ENCODE measurements at regions not wholly inside any gene's neighbourhood (a gene's known extent, or its start where the extent isn't known, plus 50 kb on each side); places are given as distances from the start of the nearest gene placed in this dataset.

DNA sequence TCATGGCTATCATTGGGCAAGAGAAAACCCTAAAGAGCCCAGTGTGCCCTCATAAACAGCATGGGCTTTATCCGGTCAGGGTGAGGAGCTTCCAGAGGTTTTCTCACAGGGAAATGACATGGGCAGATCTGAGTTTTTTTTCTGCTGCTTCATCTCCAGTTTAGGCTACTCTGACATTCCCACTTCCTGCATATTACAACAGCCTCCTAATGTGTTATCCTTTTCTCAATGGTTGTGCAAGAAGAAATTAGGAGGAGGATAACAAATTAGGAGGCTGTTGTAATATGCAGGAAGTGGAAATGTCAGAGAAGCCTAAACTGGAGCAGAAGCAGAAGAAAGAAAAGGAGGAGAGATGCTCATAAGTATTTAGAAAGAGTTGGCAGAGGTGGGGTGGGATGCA lies 175.6 kb downstream of the MTHFS start:
- Mint-ChIP-seq H3K4me1 (peaks cover 0 to 9% of the 10 kb centered on the region in 2 experiments; a peak in 2 of 4 replicates), H3K4me3 (no peak overlapping the region), H3K36me3 (ENCODE audit: insufficient read depth in 1 of 3, low read depth in 3 of 3) (no peaks in the 10 kb centered on the region; a peak in 2 of 7 replicates), H3K27ac (no peak overlapping the region), H3K27me3 (ENCODE audit: low read depth) (peaks cover 3% of the 10 kb centered on the region), H3K9me3 (peaks cover 0 to 10% of the 10 kb centered on the region in 2 experiments; a peak in 3 of 5 replicates)
- no peaks in the 10 kb centered on the region for H3K9me3 ChIP-seq (ENCODE audit: control insufficient read depth, low read depth, low read length)
- H4K91ac ChIP-seq (ENCODE audit: insufficient read length, low read depth, low read length): no peak overlapping the region
- no peak overlapping the region for H2BK120ac ChIP-seq (ENCODE audit: low read depth, low read length, poor library complexity, severe bottlenecking)
- H3K23me2 ChIP-seq (ENCODE audit: insufficient read length, low read depth, low read length, poor library complexity, severe bottlenecking): no peaks in the 10 kb centered on the region
- H2BK5ac ChIP-seq (ENCODE audit: insufficient read length, low read length): no peak overlapping the region
- H3T11ph ChIP-seq (ENCODE audit: low read length): no peak overlapping the region
- no peaks in the 10 kb centered on the region for H3K27me3 ChIP-seq (ENCODE audit: insufficient read depth, low read length)
- no peak overlapping the region for H3K27ac ChIP-seq (ENCODE audit: insufficient read length, low read depth, low read length)
- no peak overlapping the region for H2BK15ac ChIP-seq (ENCODE audit: low read depth, low read length)
- no peak overlapping the region for H2AK5ac ChIP-seq (ENCODE audit: insufficient read length, low read length)
- no peaks in the 10 kb centered on the region for H3K79me1 ChIP-seq (ENCODE audit: insufficient read depth, low read depth, low read length, poor library complexity, severe bottlenecking)
- no peak overlapping the region for H4K8ac ChIP-seq (replicated peaks; ENCODE audit: insufficient read length, low read depth, low read length)
- no peak overlapping the region for H3K18ac ChIP-seq (ENCODE audit: insufficient read length, low read depth, low read length)
- H4K5ac ChIP-seq (ENCODE audit: insufficient read length, low read depth, low read length): no peak overlapping the region
- no peak overlapping the region for H3K4ac ChIP-seq (ENCODE audit: low read depth, low read length)
- no peaks in the 10 kb centered on the region for H3K79me2 ChIP-seq (ENCODE audit: insufficient read depth, low read length)
- H2AFZ ChIP-seq (ENCODE audit: low read length): no peak overlapping the region
- H3K14ac ChIP-seq (ENCODE audit: insufficient read depth, low read length): no peak overlapping the region
- no peak overlapping the region for H3K4me2 ChIP-seq (ENCODE audit: insufficient read depth, insufficient read length, low read length)
- DNase-seq: no peak
- WGBS (ENCODE audit: extremely low coverage, insufficient read length, low lambda C conversion rate): no CpG with 5 or more reads among the region's 1 CpG
- H3K4me1 ChIP-seq (ENCODE audit: insufficient read depth, low read length): no peaks in the 10 kb centered on the region
- no peak overlapping the region for H2BK20ac ChIP-seq (ENCODE audit: low read depth, low read length, poor library complexity, severe bottlenecking)
- H3K23ac ChIP-seq (ENCODE audit: insufficient read length, low read depth, low read length): no peak overlapping the region
- H3K56ac ChIP-seq (ENCODE audit: insufficient read length, low read depth, low read length): no peak overlapping the region
- H4K20me1 ChIP-seq (ENCODE audit: control insufficient read depth, insufficient read depth, insufficient read length): no peaks in the 10 kb centered on the region
- H3K9ac ChIP-seq (ENCODE audit: extremely low read depth, insufficient read length, low read length): no peak overlapping the region
- TF ChIP-seq, protein P1, sequence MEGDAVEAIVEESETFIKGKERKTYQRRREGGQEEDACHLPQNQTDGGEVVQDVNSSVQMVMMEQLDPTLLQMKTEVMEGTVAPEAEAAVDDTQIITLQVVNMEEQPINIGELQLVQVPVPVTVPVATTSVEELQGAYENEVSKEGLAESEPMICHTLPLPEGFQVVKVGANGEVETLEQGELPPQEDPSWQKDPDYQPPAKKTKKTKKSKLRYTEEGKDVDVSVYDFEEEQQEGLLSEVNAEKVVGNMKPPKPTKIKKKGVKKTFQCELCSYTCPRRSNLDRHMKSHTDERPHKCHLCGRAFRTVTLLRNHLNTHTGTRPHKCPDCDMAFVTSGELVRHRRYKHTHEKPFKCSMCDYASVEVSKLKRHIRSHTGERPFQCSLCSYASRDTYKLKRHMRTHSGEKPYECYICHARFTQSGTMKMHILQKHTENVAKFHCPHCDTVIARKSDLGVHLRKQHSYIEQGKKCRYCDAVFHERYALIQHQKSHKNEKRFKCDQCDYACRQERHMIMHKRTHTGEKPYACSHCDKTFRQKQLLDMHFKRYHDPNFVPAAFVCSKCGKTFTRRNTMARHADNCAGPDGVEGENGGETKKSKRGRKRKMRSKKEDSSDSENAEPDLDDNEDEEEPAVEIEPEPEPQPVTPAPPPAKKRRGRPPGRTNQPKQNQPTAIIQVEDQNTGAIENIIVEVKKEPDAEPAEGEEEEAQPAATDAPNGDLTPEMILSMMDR (conservative IDR thresholded peaks at IDR 0.05): no peak
- H2BK12ac ChIP-seq (ENCODE audit: insufficient read length, low read depth, low read length): no peak overlapping the region
